Peyer's patch (tissue), 4 donors: ENCODE measurements at regions not wholly inside any gene's neighbourhood (a gene's known extent, or its start where the extent isn't known, plus 50 kb on each side); places are given as distances from the start of the nearest gene placed in this dataset.

Experiments
- POLR2A ChIP-seq, 2 donors: fragments of 450-650 bp; IDR thresholded peaks; one replicate each; pipeline ENCODE4 v1.5.1; 2017; ENCODE audit warnings: antibody characterized with exemption in 2 of 2, mild to moderate bottlenecking in 2 of 2, moderate library complexity in 2 of 2
- TF ChIP-seq, protein P1 (sequence below), 6 experiments: fragments of 450-650 bp in 4 of 6; fragments of 200-600 bp in 2 of 6; sonication (generic) in 1 of 6; IDR thresholded peaks; one replicate each; pipeline ENCODE4 v1.5.1; 2017 to 2019; ENCODE audit warnings: antibody characterized with exemption in 6 of 6, mild to moderate bottlenecking in 3 of 6, moderate library complexity in 1 of 6

- TF ChIP-seq, protein P1, sequence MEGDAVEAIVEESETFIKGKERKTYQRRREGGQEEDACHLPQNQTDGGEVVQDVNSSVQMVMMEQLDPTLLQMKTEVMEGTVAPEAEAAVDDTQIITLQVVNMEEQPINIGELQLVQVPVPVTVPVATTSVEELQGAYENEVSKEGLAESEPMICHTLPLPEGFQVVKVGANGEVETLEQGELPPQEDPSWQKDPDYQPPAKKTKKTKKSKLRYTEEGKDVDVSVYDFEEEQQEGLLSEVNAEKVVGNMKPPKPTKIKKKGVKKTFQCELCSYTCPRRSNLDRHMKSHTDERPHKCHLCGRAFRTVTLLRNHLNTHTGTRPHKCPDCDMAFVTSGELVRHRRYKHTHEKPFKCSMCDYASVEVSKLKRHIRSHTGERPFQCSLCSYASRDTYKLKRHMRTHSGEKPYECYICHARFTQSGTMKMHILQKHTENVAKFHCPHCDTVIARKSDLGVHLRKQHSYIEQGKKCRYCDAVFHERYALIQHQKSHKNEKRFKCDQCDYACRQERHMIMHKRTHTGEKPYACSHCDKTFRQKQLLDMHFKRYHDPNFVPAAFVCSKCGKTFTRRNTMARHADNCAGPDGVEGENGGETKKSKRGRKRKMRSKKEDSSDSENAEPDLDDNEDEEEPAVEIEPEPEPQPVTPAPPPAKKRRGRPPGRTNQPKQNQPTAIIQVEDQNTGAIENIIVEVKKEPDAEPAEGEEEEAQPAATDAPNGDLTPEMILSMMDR (IDR thresholded peaks at IDR 0.05): no peak
- TF ChIP-seq POLR2A (IDR thresholded peaks at IDR 0.05): no peak
These were observed 71.8 kb downstream of the LARP7 start for GRCh38 chr4:112708772-112709171.
